NCI-H2171 (cell line): ENCODE measurements at regions not wholly inside any gene's neighbourhood (a gene's known extent, or its start where the extent isn't known, plus 50 kb on each side); places are given as distances from the start of the nearest gene placed in this dataset.
"Not testable (repeated sequence)": the region's sequence is repeated elsewhere in the genome, so short reads cannot be mapped to it uniquely, and the experiment has no call there.

Experiments
- DNase-seq: peaks from one replicate; lab custom pipeline; 2025; lab: John Stamatoyannopoulos, UW

DNA sequence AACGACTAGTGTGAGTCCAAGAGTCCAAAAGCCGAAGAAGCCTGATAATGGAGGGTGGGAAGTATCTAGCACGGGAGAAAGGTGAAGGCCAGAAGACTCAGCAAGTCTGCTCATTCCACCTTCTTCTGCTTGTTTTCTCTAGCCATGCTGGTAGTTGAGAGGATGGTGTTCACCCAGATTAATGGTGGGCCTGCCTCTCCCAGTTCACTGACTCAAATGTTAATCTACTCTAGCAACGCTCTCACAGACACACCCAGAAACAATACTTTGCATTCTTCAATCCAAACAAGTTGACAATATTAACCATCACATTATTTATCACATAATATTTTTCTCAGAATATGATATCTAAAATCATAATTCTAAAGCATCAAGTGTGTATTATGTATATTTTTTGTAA, 1055.1 kb upstream of the PCDH10 start:
- no peak for DNase-seq

DNA sequence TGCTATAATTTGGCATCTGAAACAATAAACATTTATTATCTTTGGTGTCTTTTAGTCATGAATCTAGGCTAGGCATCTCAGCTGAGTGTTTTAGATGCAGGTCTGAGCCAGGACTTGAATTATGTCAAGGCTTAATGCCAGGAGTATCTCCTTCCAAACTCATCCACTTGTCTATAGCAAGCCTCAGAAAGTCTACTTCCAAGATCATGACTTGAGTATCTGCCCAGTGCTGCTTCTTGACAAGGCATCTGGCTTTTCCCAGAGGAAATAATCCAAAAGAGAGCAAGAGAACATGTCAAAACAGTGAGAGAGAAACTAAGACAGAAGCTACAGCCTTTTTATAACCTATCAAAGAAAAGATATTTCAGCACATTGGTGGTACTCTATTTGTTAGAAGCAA, 1052.1 kb upstream of the PCDH10 start:
- DNase-seq = no peak

DNA sequence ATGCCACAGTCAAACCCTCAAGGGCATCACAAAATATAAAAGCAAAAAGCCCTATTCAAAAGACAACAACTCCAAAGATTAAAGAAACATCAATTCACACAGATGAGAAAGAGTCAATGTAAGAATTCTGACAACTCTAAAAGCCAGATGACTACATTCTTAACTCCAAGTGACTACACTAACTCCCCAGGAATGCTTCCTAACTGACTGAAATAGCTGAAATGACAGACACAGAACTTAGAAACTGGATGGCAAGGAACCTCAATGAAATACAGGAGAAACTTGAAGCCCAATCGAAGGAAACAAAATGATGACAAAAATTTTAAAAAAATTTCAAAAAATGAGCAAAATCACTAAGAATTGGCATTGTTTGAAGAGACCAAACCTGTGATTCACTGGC, 1047.6 kb upstream of the PCDH10 start:
- no peak for DNase-seq

DNA sequence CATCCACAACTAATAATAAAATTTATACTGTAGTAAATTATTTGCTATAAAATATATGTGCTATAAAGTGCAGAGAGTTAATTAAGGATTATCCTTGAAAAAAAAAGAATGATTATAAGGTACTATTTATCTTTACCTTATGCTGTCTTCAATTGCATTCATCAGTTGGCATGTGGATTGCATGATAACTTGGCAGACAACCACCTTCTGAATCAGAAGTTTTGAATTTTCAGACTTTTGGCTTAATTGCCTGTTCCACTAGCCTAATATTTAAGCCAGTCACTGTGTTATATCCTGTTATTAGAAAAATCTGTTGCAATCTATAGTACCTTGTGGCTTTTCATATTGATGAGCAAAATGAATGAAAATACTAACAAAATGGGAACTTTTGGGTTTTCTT, 1040.3 kb upstream of the PCDH10 start:
- no peak for DNase-seq

- no peak for DNase-seq
Measured at GRCh38 chr4:132114885-132115284, 1034.2 kb upstream of the PCDH10 start.

DNA sequence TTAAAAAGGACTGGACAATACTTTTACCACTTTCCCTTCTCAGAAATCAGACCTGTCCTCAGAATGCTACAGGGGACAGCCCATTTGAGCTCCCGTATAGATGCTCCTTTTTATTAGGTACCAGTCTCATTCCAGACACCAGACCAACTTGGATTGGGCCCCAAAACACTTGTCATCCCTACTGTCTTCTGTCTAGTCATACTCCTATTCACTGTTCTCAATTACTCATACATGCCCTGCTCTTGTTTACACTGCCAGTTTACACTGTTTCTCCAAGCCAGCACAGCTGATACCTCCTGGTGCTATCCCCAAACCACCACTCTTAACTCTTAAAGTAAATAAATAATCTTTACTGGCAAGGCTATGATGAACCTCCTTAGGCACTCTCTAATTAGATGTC, 1026.4 kb upstream of the PCDH10 start:
- not testable (repeated sequence) for DNase-seq

- DNase-seq = no peak
Measured at GRCh38 chr4:132123870-132124623, 1025.0 kb upstream of the PCDH10 start.

DNA sequence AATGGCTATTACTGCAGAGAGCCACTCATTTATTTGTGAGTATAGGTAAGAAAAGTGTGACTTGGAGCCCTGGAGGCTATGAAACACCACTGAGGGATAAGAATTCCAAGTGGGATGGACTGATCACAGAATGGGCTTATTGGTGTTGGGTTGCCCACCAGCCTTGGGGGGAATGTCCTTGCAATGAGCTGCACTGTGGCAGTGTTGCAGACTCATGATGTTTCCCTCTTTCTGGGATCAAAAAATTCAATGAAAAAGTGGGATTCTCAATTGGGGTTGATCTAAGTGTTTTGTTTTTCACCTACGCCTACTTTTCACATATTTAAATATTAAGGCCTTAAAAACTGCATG, 1024.5 kb upstream of the PCDH10 start:
- no peak for DNase-seq

DNA sequence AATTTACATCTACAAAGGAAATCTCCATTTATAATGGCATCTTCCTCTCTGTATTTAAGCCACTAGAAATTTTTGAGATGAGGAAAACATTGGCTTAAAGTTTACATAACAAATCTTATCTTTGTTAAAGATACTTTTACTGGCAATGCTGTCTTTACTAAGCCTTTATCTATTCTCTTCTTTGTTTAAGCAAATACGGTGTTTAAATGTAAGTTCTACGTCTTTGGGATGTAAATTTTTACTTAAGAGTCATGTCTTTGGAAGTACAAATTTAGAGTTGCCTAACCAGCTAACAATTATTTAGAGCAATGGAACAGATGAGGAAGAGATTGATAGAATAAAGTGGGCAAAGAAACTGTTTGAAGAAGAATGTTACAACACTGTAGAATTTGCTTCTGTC, 1024.0 kb upstream of the PCDH10 start:
- DNase-seq = no peak

DNA sequence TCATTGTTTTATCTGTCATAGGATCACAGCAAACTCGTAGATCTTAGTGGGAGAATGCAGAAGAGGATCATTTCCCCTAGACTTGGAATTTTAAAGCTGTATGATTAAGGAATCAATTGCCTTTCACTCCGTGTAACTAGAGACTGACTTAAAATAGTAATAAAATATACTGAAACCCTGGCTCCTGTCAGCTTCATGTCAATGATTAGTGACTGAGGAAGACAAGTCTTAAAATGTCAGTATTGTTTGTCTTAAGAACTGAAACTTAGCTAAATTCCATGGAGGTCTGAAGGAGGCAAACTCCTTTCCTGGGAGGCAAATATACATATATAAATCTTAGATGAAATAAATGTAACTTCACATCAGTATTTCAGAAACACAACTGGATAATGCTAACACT, 1016.7 kb upstream of the PCDH10 start:
- DNase-seq = no peak

DNA sequence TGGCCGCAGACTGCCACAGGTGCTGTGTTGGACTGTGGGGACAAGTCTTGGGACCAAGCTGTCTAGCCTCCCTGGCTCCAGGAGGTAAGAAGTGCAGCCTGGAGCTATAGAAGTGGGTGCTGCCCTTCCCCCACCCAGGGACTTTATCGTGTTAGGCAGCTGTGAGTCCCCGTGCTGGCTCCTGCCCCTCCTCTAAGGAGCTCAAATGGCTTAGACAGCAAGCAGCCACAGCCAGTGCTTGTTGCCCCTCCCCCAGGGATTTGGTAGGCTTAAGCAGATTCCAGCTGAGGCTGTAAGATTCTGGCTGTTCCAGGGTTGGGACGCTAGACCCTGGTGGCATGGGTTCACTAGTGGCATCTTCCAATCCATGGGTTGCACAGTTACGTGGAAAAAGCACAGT, 979.4 kb upstream of the PCDH10 start:
- DNase-seq = no peak

GRCh38 chr4:132180020-132180427, 969.1 kb upstream of the PCDH10 start:
- DNase-seq = no peak

DNA sequence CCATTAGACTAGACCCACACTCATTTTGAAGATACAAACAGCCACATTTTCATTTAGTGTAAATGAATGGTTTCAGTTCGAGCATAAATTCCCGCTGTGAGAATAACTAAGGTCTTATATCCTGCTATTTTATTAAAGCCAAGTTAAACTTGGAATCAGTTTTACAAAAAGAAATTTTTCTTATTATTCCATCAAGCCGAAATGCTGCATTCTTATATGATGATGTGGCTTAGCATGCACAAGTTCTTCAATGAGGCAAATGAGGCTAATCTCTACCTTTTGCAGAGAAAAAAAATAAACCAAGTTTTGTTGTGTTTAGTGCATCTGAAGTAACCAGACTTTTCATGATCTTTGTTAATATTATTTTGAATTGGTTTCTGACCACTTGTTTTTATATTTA, 953.9 kb upstream of the PCDH10 start:
- no peak for DNase-seq

DNA sequence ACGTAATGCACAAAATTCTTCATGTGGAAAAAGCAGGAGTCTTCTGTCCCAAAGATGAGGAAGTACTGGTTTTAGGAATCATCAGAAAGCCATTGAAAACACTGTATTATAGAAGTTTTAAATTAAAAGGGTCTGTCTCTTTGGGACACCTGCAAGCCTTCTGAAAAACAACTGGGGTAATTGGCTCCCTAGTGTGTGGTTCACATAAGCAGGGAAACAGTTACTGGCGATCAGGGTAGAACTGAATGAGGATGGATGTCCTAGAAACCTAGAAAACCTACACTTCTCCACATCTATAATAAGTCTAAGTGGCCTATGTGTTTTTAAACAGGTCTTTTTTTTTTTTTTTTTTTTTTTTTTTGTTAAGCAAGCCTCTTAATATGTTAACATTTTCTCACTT, 945.5 kb upstream of the PCDH10 start:
- no peak for DNase-seq

DNA sequence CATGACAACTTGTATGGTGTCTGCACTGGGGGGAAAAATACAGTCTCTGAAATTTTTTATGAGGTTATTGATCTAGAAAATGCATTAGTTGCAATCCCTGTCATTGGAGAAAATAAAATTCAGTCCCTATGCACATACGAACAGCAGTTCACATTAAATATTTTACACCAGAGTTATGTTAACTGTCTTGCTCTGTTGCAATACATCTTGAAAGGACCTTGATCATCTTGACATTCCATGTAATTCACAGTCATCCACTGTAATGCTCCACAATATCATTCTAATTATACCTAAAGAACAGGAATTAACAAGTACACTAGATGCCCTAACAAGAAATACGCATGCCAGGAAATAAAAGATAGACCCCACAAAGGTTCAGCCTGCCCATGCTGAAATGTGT, 934.6 kb upstream of the PCDH10 start:
- DNase-seq = no peak

- no peak for DNase-seq
Measured at GRCh38 chr4:132218406-132218805, 930.7 kb upstream of the PCDH10 start.

DNA sequence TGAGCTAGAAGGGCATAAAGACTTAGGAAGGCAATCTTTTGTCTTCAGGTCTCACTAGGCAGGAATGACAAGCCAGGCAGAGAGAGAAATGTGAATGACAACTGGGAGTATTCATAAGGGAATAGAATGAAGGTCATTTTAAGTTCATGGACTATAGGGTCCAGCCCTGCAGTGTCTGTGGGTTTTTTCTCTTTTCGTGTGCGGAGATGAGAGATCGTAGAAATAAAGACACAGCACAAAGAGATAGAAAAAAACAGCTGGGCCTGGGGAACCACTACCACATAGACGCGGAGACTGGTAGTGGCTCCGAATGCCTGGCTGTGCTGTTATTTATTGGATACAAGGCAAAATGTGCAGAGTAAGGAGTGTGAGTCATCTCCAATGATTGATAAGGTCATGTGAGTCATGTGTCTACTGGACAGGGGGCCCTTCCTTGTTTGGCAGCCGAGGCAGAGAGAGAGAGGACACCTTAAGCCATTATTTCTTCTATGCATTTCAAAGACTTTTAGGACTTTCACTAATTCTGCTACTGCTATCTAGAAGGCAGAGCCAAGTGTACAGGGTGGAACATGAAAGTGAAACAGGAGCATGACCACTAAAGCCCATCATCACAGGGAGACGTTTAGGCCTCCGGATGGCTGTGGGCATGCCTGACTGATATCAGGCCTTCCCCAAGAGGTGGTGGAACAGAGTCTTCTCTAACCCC, 921.8 kb upstream of the PCDH10 start:
- DNase-seq = no peak

GRCh38 chr4:132227857-132228165, 921.3 kb upstream of the PCDH10 start:
- DNase-seq = not testable (repeated sequence)

DNA sequence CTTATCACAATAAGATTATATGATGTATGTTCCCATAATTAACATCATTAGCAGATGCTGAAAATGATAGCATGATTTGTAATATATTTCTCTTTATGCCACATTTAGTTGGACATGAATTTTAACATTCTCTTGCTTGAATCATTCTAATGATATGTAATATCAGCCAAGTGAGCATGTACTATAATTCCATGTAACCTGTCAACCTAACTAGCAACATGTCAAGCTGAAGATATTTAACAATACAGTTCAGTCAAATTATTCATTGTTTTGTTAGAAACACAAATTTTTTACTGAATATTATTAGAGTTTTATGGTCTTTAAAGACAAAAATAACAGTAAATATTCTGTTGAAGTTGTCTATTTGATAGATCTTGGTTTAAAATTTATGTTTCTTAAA, 920.4 kb upstream of the PCDH10 start:
- no peak for DNase-seq

DNA sequence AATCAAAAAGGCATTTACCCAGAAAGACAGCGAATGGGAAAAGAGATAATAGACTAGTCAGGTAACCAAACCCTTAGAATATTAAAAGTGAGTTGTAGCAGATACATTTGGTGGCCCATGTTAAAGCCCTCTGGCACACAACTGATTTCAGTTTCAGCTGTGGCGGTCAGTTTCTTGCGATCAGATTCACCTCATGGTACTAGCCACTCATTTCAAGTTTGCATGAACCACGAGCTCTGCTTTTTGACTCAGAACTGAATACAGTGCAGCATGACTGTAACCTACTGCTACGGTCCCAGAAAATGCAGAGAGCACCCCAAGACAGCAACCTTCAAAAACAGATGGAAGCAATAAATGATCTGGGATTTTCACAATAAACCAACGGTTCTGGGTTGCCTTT, 919.1 kb upstream of the PCDH10 start:
- no peak for DNase-seq

DNA sequence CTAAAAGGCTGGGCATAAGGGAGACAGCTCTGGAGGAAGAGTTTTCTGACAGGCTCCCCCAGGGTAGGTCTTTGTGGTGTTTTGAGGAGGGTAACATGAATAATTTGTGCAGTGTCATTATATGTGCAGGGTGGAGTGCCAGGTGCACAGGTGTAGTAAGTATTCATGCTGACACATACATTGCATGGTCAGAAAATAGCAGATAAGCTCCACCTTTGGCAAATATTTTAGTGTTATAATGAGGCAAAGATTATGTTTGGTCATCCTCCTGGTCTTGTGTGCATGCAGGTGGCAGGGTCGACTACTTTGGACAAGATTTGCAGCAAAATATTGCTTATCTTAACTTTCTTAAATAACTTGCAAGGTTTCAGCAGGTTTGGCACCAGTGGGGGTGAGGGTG, 910.4 kb upstream of the PCDH10 start:
- DNase-seq = no peak

- DNase-seq = no peak
Measured at GRCh38 chr4:132240081-132240480, 909.0 kb upstream of the PCDH10 start.

DNA sequence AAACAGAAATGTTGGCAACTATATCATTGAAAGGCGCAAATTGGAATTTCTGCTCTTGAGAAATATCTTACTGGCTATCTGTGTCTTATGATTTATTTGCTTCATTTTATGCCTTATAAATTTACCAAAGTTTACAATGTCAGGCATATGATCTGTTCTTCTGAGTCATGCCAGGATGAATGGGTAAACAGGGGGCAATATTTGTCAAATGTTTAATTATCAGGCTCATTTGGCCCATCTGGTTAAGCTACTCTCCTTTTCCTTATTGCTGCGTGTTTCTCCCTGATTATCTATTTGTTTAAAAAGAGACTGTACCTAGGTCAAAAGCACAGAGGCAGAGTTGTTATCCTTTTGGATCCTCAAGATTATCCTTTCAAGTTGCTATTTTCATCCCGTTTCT, 903.8 kb upstream of the PCDH10 start:
- no peak for DNase-seq

GRCh38 chr4:132264176-132264575, 884.9 kb upstream of the PCDH10 start:
- DNase-seq = no peak
